CD14-positive monocyte (primary cell): ENCODE measurements at regions not wholly inside any gene's neighbourhood (a gene's known extent, or its start where the extent isn't known, plus 50 kb on each side); places are given as distances from the start of the nearest gene placed in this dataset.

Experiments used
- DNase-seq, 3 donors: peaks; one replicate each; pipeline ENCODE4 v3.0.0-alpha.2; 2011 to 2022
- H2AFZ ChIP-seq: 2 replicates; pipeline ENCODE4 v1.6.0; 2012; ENCODE audit warnings: mild to moderate bottlenecking, low read depth, low read length, inconsistent platforms; ENCODE audit not compliant: insufficient read depth, poor library complexity, severe bottlenecking
- H3K27ac ChIP-seq, 2 donors: 1 replicate in 1 of 2; 2 replicates in 1 of 2; pipeline ENCODE4 v1.5.1; 2012 to 2013; ENCODE audit warnings: low read length in 2 of 2, control low read depth in 1 of 2, inconsistent platforms in 1 of 2, low read depth in 1 of 2, mild to moderate bottlenecking in 1 of 2
- H3K27me3 ChIP-seq, 2 donors: one replicate each; pipeline versions ENCODE4 v1.6.0 to v1.6.1; 2011 to 2013; ENCODE audit warnings: low read length in 2 of 2; ENCODE audit not compliant: control insufficient read depth in 2 of 2, insufficient read depth in 2 of 2
- H3K36me3 ChIP-seq, 2 donors: replicated peaks in 1 of 2; 1 replicate in 1 of 2; 2 replicates in 1 of 2; pipeline versions ENCODE4 v1.5.1 to v1.6.1; 2012 to 2013; ENCODE audit warnings: low read length in 2 of 2, control low read depth in 1 of 2, inconsistent platforms in 1 of 2, mild to moderate bottlenecking in 1 of 2; ENCODE audit not compliant: insufficient read depth in 2 of 2, control insufficient read depth in 1 of 2
- H3K4me1 ChIP-seq, 2 donors: 1 replicate in 1 of 2; 2 replicates in 1 of 2; pipeline versions ENCODE4 v1.5.1 to v1.6.1; 2012 to 2013; ENCODE audit warnings: low read length in 2 of 2, control low read depth in 1 of 2, inconsistent platforms in 1 of 2, mild to moderate bottlenecking in 1 of 2, moderate library complexity in 1 of 2; ENCODE audit not compliant: insufficient read depth in 2 of 2, control insufficient read depth in 1 of 2
- H3K4me2 ChIP-seq: replicated peaks from 2 replicates; pipeline ENCODE3; 2012; ENCODE audit warnings: low read length, moderate library complexity, mild to moderate bottlenecking; ENCODE audit not compliant: poor library complexity, severe bottlenecking; ENCODE audit errors: extremely low read depth
- H3K4me3 ChIP-seq, 3 experiments: fragments of 200-600 bp in 1 of 3; sonication (generic) in 1 of 3; replicated peaks in 1 of 3; 1 replicate in 2 of 3; 2 replicates in 1 of 3; pipeline ENCODE4 v1.5.1; 2011 to 2013; ENCODE audit warnings: low read length in 3 of 3, mild to moderate bottlenecking in 3 of 3, control low read depth in 2 of 3, low read depth in 2 of 3, inconsistent platforms in 1 of 3, moderate library complexity in 1 of 3
- H3K79me2 ChIP-seq: 2 replicates; pipeline ENCODE4 v1.6.0; 2012; ENCODE audit warnings: mild to moderate bottlenecking, control low read depth, inconsistent platforms, low read length, moderate library complexity; ENCODE audit not compliant: insufficient read depth
- H3K9ac ChIP-seq: 2 replicates; pipeline ENCODE4 v1.6.0; 2017; ENCODE audit warnings: low read length, mild to moderate bottlenecking; ENCODE audit not compliant: insufficient read depth, poor library complexity, severe bottlenecking
- H3K9me3 ChIP-seq, 2 donors: replicated peaks in 1 of 2; 1 replicate in 1 of 2; 2 replicates in 1 of 2; pipeline versions ENCODE4 v1.5.1 to v1.6.1; 2012 to 2013; ENCODE audit warnings: low read length in 2 of 2, control low read depth in 1 of 2; ENCODE audit not compliant: control insufficient read depth in 1 of 2, insufficient read depth in 1 of 2
- H4K20me1 ChIP-seq: 2 replicates; pipeline ENCODE4 v1.6.0; 2012; ENCODE audit warnings: mild to moderate bottlenecking, low read length, control low read depth, moderate library complexity; ENCODE audit not compliant: insufficient read depth
- H3K27ac Mint-ChIP-seq, 7 donors: one replicate each; pipeline ENCODE4 v1.8.0; 2020; ENCODE audit warnings: mild to moderate bottlenecking in 7 of 7, mixed read lengths in 7 of 7, moderate library complexity in 6 of 7, inconsistent platforms in 2 of 7
- H3K27me3 Mint-ChIP-seq, 3 donors: one replicate each; pipeline ENCODE4 v1.8.0; 2021 to 2022; ENCODE audit warnings: low read depth in 3 of 3, mild to moderate bottlenecking in 3 of 3, mixed read lengths in 3 of 3, moderate library complexity in 3 of 3, inconsistent platforms in 1 of 3
- H3K36me3 Mint-ChIP-seq, 2 donors: one replicate each; pipeline ENCODE4 v1.8.0; 2020; ENCODE audit warnings: mixed read lengths in 2 of 2, inconsistent platforms in 1 of 2, mild to moderate bottlenecking in 1 of 2
- H3K4me1 Mint-ChIP-seq: one replicate; pipeline ENCODE4 v1.8.0; 2020; ENCODE audit warnings: mild to moderate bottlenecking, mixed read lengths
- H3K4me3 Mint-ChIP-seq, 2 donors: one replicate each; pipeline ENCODE4 v1.8.0; 2020; ENCODE audit warnings: mild to moderate bottlenecking in 2 of 2, mixed read lengths in 2 of 2, moderate library complexity in 1 of 2
- H3K9me3 Mint-ChIP-seq, 7 donors: one replicate each; pipeline ENCODE4 v1.8.0; 2020 to 2022; ENCODE audit warnings: mixed read lengths in 7 of 7, mild to moderate bottlenecking in 6 of 7, moderate library complexity in 6 of 7, inconsistent platforms in 2 of 7
- WGBS: methylation state at CpG from one replicate; pipeline ENCODE4 v1.1.5; 2013; ENCODE audit warnings: missing lambda C conversion rate; ENCODE audit not compliant: insufficient coverage; 5-methylcytosine and 5-hydroxymethylcytosine counted together
- intact Hi-C, 2 donors: fragments of 100-400 bp; cut with micrococcal nuclease; formaldehyde crosslinking; loops; one replicate each; pipeline versions ENCODE4 v1.15.0 to v1.15.1; 2023
- TF ChIP-seq, protein P1 (sequence below): fragments of 200-600 bp; IDR thresholded peaks from one replicate; pipeline ENCODE4 v1.8.0; 2022; ENCODE audit warnings: antibody characterized with exemption, mild to moderate bottlenecking

DNA sequence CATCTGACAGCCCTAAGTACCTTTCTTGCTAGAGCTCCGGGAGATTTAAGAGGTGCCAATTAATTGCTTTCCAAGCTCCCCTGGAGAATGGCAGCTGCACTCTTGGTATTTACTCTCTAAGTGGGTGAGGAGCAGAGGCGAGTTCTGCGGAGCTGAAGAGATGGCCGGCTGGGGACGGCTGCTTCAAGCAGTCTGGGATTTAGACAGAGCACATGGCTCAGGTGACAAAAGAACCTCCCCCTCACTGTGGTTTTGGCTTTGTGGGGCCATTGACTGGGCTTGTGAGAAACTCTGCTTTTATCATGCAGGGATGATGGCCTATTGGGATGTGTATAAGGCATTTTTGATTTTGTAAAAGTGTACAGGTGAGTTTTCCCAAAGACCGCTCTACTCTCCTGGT is 239.3 kb upstream of the EEF2KMT start:
- no peak for DNase-seq
- Histone ChIP-seq H3K9me3 (no peaks in the 10 kb centered on the region), H3K9ac (no peak overlapping the region), H3K27ac (no peak overlapping the region), H2AFZ (no peak overlapping the region), H3K4me2 (no peak overlapping the region), H4K20me1 (no peaks in the 10 kb centered on the region), H3K4me1 (no peaks in the 10 kb centered on the region), H3K79me2 (no peaks in the 10 kb centered on the region), H3K36me3 (no peaks in the 10 kb centered on the region), H3K27me3 (no peaks in the 10 kb centered on the region), H3K4me3 (no peak overlapping the region)
- Mint-ChIP-seq H3K4me1 (no peaks in the 10 kb centered on the region), H3K36me3 (no peaks in the 10 kb centered on the region), H3K4me3 (no peak overlapping the region), H3K9me3 (peaks cover 0 to 5% (median 0%) of the 10 kb centered on the region in 7 donors), H3K27ac (no peak overlapping the region), H3K27me3 (peaks cover 0 to 3% (median 1%) of the 10 kb centered on the region in 3 donors)
- no CpG with 5 or more reads among the region's 6 CpGs for WGBS
- TF ChIP-seq, protein P1, sequence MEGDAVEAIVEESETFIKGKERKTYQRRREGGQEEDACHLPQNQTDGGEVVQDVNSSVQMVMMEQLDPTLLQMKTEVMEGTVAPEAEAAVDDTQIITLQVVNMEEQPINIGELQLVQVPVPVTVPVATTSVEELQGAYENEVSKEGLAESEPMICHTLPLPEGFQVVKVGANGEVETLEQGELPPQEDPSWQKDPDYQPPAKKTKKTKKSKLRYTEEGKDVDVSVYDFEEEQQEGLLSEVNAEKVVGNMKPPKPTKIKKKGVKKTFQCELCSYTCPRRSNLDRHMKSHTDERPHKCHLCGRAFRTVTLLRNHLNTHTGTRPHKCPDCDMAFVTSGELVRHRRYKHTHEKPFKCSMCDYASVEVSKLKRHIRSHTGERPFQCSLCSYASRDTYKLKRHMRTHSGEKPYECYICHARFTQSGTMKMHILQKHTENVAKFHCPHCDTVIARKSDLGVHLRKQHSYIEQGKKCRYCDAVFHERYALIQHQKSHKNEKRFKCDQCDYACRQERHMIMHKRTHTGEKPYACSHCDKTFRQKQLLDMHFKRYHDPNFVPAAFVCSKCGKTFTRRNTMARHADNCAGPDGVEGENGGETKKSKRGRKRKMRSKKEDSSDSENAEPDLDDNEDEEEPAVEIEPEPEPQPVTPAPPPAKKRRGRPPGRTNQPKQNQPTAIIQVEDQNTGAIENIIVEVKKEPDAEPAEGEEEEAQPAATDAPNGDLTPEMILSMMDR, result no peak
- intact Hi-C loops, result no loop called here

DNA sequence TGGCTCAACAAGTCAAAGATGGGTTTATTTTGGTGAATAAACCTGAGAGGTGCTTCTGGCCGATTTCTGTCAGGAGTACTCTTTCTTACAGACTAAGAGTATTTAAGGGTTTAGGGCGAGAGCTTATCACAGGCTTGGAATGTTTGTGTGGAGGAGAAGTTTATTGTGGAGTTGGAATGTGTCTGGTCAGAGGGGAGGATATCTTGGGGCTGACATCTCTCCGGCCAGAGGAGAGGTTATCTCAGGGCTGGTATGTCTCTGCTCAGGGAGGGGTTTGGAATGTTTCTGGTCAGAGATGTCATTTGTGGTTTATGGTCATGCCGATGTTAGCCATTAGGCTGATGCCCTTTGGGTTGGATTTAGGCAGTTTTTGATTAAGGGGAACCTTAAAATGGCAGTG is 236.4 kb upstream of the EEF2KMT start:
- TF ChIP-seq, protein P1, result no peak

More for the DNA sequence above, 236.4 kb upstream of the EEF2KMT start:
- 63% methylated on average over 4 of the region's 4 CpGs for WGBS
- Mint-ChIP-seq H3K4me1 (no peaks in the 10 kb centered on the region), H3K27ac (no peak overlapping the region), H3K9me3 (peaks cover 0 to 14% (median 5%) of the 10 kb centered on the region in 7 donors), H3K27me3 (peaks cover 0 to 3% (median 1%) of the 10 kb centered on the region in 3 donors), H3K36me3 (no peaks in the 10 kb centered on the region), H3K4me3 (no peak overlapping the region)
- no peaks in the 10 kb centered on the region for H3K4me1 ChIP-seq
- no peaks in the 10 kb centered on the region for H3K9me3 ChIP-seq
- no peaks in the 10 kb centered on the region for H3K36me3 ChIP-seq
- H3K4me2 ChIP-seq, result no peak overlapping the region
- no peaks in the 10 kb centered on the region for H3K79me2 ChIP-seq
- H3K27me3 ChIP-seq, result no peaks in the 10 kb centered on the region
- H3K9ac ChIP-seq, result no peak overlapping the region
- H3K4me3 ChIP-seq, result no peak overlapping the region
- intact Hi-C loops, result no loop called here
- H3K27ac ChIP-seq, result no peak overlapping the region
- H2AFZ ChIP-seq, result no peak overlapping the region
- H4K20me1 ChIP-seq, result no peaks in the 10 kb centered on the region
- DNase-seq, result no peak
